OCI-LY7 (cell line): ENCODE measurements at regions not wholly inside any gene's neighbourhood (a gene's known extent, or its start where the extent isn't known, plus 50 kb on each side); places are given as distances from the start of the nearest gene placed in this dataset.

ENCODE experiments used
- BruUV-seq: library from RNA; stranded (reverse); fragments of 400-500 nt; replicated peaks from 2 replicates; lab custom pipeline; 2021; lab: Mats Ljungman, UMichigan
- CTCF ChIA-PET: fragments of 300-600 bp; sonication (Branson Sonifier 250); formaldehyde crosslinking; loops from one replicate; lab custom pipeline; 2022; ENCODE audit warnings: antibody characterized with exemption; ENCODE audit not compliant: unreplicated experiment; lab: Charles Lee
- POLR2A ChIA-PET: fragments of 300-600 bp; sonication (Branson Sonifier 250); formaldehyde crosslinking; loops from one replicate; lab custom pipeline; 2022; ENCODE audit warnings: antibody characterized with exemption; lab: Charles Lee
- DNase-seq: peaks from one replicate; pipeline ENCODE4 v3.0.0-alpha.2; 2015; ENCODE audit warnings: low spot score
- H2AFZ ChIP-seq: fragments of 200-600 bp; sonication (generic), shearing (Covaris generic); 2 replicates; pipeline ENCODE4 v1.6.1; 2014; ENCODE audit warnings: mild to moderate bottlenecking, antibody characterized with exemption, low read length, moderate library complexity
- H3K27ac ChIP-seq: fragments of 200-600 bp; sonication (generic); 2 replicates; pipeline ENCODE4 v1.5.1; 2014; ENCODE audit warnings: mixed run types, low read depth, mild to moderate bottlenecking, moderate library complexity, low read length, inconsistent platforms; ENCODE audit not compliant: poor library complexity, severe bottlenecking
- H3K36me3 ChIP-seq: fragments of 200-600 bp; sonication (generic); 2 replicates; pipeline ENCODE4 v1.6.1; 2014; ENCODE audit warnings: mild to moderate bottlenecking, antibody characterized with exemption, low read length, moderate library complexity, mixed read lengths; ENCODE audit not compliant: insufficient read depth
- H3K4me1 ChIP-seq: fragments of 200-600 bp; sonication (generic); 2 replicates; pipeline ENCODE4 v1.5.1; 2014; ENCODE audit warnings: mild to moderate bottlenecking, low read length; ENCODE audit not compliant: insufficient read depth, poor library complexity, severe bottlenecking
- H3K4me2 ChIP-seq: fragments of 200-600 bp; sonication (generic); 2 replicates; pipeline ENCODE4 v1.6.1; 2014; ENCODE audit warnings: mild to moderate bottlenecking, low read length
- H3K4me3 ChIP-seq: fragments of 200-600 bp; sonication (generic); 2 replicates; pipeline ENCODE4 v1.5.1; 2014; ENCODE audit warnings: mild to moderate bottlenecking, low read depth, low read length; ENCODE audit not compliant: poor library complexity, severe bottlenecking
- H3K79me2 ChIP-seq: fragments of 200-600 bp; sonication (generic); 2 replicates; pipeline ENCODE4 v1.6.1; 2016; ENCODE audit warnings: low read depth, mild to moderate bottlenecking, low read length, moderate library complexity, mixed read lengths; ENCODE audit not compliant: insufficient read depth
- H3K9me2 ChIP-seq: fragments of 200-600 bp; sonication (generic); 2 replicates; pipeline ENCODE4 v1.6.1; 2016; ENCODE audit warnings: mild to moderate bottlenecking, low read length, mixed read lengths; ENCODE audit not compliant: insufficient read depth
- H3K9me3 ChIP-seq: fragments of 200-600 bp; sonication (generic); 2 replicates; pipeline ENCODE4 v1.6.1; 2014; ENCODE audit warnings: mild to moderate bottlenecking, mixed run types, low read length, mixed read lengths
- H4K20me1 ChIP-seq: fragments of 200-600 bp; sonication (generic); 2 replicates; pipeline ENCODE4 v1.6.1; 2014; ENCODE audit warnings: mild to moderate bottlenecking, antibody characterized with exemption, low read length, moderate library complexity, mixed read lengths; ENCODE audit not compliant: insufficient read depth
- EZH2phosphoT487 ChIP-seq: fragments of 200-600 bp; sonication (generic); IDR thresholded peaks from 2 replicates; pipeline ENCODE4 v1.6.1; 2018; ENCODE audit warnings: low read depth, borderline replicate concordance, mild to moderate bottlenecking, mixed run types, antibody characterized with exemption, low read length, moderate library complexity, mixed read lengths
- intact Hi-C: fragments of 100-400 bp; cut with micrococcal nuclease; formaldehyde crosslinking; loops from one replicate; pipeline ENCODE4 v1.10.0; 2022; ENCODE audit not compliant: unreplicated experiment
- TF ChIP-seq, protein P1 (sequence below): fragments of 200-600 bp; sonication (generic); conservative IDR thresholded peaks from 2 replicates; pipeline ENCODE4 v1.5.1; 2014; ENCODE audit warnings: mild to moderate bottlenecking, antibody characterized with exemption, low read length, moderate library complexity, mixed read lengths

DNA sequence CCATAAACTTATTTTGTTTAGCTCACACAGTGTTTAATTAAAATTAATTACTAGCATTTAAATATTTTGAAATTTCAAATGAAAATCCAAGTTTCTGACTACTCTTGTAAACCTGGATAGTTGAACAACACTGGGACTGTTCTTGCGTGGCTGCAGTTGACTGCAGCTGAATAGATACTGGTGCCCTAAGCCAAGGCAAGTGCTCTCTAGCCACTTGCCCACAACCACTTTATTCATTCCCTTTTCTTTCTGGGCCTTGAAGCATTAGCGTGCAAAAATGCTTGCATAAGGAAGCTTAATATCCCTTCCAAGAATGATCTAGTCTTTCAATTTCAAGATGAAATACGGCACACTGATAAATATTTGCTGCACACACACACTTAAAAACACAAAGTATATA is 676.0 kb upstream of the MARCKS start:
- no peak for DNase-seq
- Histone ChIP-seq H3K79me2 (no peaks in the 10 kb centered on the region), H2AFZ (no peak overlapping the region), H4K20me1 (no peaks in the 10 kb centered on the region), H3K36me3 (no peaks in the 10 kb centered on the region), H3K27ac (no peak overlapping the region), H3K4me2 (no peak overlapping the region), H3K9me2 (no peaks in the 10 kb centered on the region), H3K4me1 (no peaks in the 10 kb centered on the region), H3K4me3 (no peak overlapping the region), H3K9me3 (no peaks in the 10 kb centered on the region)
- no TSS peak for BruUV-seq
- ChIA-PET POLR2A (interaction anchor here (0.9 to 1.1 kb wide), 2 partner anchors 95 to 459 kb away, joined by 3 to 5 read pairs; no protein-coding TSS in a partner anchor), CTCF (no interaction called here)
- intact Hi-C loops, result no loop called here
- TF ChIP-seq EZH2phosphoT487, result no peak
- TF ChIP-seq, protein P1, sequence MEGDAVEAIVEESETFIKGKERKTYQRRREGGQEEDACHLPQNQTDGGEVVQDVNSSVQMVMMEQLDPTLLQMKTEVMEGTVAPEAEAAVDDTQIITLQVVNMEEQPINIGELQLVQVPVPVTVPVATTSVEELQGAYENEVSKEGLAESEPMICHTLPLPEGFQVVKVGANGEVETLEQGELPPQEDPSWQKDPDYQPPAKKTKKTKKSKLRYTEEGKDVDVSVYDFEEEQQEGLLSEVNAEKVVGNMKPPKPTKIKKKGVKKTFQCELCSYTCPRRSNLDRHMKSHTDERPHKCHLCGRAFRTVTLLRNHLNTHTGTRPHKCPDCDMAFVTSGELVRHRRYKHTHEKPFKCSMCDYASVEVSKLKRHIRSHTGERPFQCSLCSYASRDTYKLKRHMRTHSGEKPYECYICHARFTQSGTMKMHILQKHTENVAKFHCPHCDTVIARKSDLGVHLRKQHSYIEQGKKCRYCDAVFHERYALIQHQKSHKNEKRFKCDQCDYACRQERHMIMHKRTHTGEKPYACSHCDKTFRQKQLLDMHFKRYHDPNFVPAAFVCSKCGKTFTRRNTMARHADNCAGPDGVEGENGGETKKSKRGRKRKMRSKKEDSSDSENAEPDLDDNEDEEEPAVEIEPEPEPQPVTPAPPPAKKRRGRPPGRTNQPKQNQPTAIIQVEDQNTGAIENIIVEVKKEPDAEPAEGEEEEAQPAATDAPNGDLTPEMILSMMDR, result no peak

DNA sequence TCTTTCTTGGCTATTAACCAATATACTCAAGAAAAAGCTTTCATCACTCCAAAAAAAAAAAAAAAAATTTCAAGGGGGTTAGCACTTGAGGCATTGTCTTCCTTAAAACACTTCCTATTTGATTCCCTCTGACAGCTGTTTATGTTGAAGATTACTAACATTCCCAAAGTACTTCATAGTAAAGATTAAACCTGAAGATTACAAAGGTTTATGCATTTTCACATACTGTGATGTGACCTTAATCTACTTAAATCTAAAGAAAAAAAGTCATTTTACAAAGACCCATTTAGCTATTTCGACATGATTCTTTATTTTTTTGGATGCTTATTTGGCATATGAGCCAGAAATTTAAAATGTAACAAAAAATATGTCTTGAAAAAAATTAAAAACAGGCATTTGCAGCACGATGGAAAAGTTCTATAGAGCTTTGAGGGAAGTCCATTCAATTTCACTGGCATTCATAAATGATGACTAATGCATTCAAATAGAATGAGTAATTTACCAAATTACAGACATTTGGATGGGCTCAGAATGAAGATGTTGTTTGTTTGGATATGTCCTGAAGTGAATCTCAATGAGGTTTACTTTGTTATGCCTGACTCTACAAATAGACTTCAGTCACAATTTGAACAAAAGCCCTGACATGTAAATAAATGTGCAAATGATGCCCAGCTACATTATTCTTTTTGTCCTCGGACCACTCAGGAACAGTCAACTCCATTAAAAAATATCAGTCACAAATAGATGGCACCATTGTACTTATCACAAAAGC is 674.6 kb upstream of the MARCKS start:
- no peak overlapping the region for H3K4me2 ChIP-seq
- no peak overlapping the region for H3K27ac ChIP-seq
- CTCF ChIA-PET, result no interaction called here

DNA sequence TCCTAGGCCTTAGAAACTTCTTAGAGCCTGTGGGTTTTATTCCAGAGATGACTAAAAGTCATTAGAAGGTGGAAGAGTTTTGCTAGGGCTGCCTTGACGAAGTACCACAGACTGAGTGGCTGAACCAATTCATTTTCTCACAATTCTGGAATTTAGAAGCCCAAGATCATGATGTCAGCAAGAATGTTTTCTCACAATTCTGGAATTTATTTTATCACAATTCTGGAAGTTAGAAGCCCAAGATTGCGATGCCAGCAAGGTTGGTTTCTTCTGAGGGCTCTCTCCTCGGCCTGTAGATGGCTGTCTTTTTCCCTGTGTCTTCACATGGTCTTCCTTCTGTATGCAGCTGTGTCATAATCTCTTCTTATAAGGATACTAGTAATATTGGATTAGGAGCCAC is 672.9 kb upstream of the MARCKS start:
- no TSS peak for BruUV-seq

More for the DNA sequence above, 674.6 kb upstream of the MARCKS start:
- intact Hi-C loops, result no loop called here
- Histone ChIP-seq H4K20me1 (no peaks in the 10 kb centered on the region), H3K4me1 (no peaks in the 10 kb centered on the region), H3K9me2 (no peaks in the 10 kb centered on the region), H3K9me3 (no peaks in the 10 kb centered on the region), H3K4me3 (no peak overlapping the region), H2AFZ (no peak overlapping the region), H3K36me3 (no peaks in the 10 kb centered on the region), H3K79me2 (no peaks in the 10 kb centered on the region)
- BruUV-seq, result no TSS peak
- POLR2A ChIA-PET, result interaction anchor here (1.1 kb wide), 1 partner anchor 16 kb away, joined by 3 read pairs; no protein-coding TSS in a partner anchor
- no peak for TF ChIP-seq EZH2phosphoT487
- DNase-seq, result no peak

More for the DNA sequence above, 672.9 kb upstream of the MARCKS start:
- no peak for DNase-seq
- no peak overlapping the region for H3K4me3 ChIP-seq
- H3K27ac ChIP-seq, result no peak overlapping the region
- CTCF ChIA-PET, result no interaction called here
- intact Hi-C loops, result no loop called here
- H3K36me3 ChIP-seq, result no peaks in the 10 kb centered on the region
- no peak for TF ChIP-seq EZH2phosphoT487
- TF ChIP-seq, protein P1, result no peak
- H3K9me2 ChIP-seq, result no peaks in the 10 kb centered on the region
- no peaks in the 10 kb centered on the region for H3K79me2 ChIP-seq
- H3K4me2 ChIP-seq, result no peak overlapping the region
- H3K9me3 ChIP-seq, result no peaks in the 10 kb centered on the region
- POLR2A ChIA-PET, result interaction anchor here (0.6 kb wide), 1 partner anchor 304 kb away, joined by 3 read pairs; no protein-coding TSS in a partner anchor
- no peaks in the 10 kb centered on the region for H4K20me1 ChIP-seq
- H2AFZ ChIP-seq, result no peak overlapping the region
- H3K4me1 ChIP-seq, result no peaks in the 10 kb centered on the region
